PFSK-1 (cell line): ENCODE measurements at regions not wholly inside any gene's neighbourhood (a gene's known extent, or its start where the extent isn't known, plus 50 kb on each side); places are given as distances from the start of the nearest gene placed in this dataset.

Source experiments
- FOXP2 ChIP-seq: optimal IDR thresholded peaks from 2 replicates; pipeline ENCODE3; 2011; ENCODE audit warnings: borderline replicate concordance, control low read depth, inconsistent platforms; ENCODE audit not compliant: insufficient read depth; ENCODE audit errors: extremely low read length, extremely low read depth
- POLR2AphosphoS5 ChIP-seq: IDR thresholded peaks from 2 replicates; pipeline ENCODE4 v1.6.1; 2012; ENCODE audit warnings: low read depth, mild to moderate bottlenecking, control low read depth, low read length, moderate library complexity
- SIN3A ChIP-seq: IDR thresholded peaks from 2 replicates; pipeline ENCODE4 v1.6.1; 2012; ENCODE audit warnings: mild to moderate bottlenecking, low read length, moderate library complexity, borderline replicate concordance; ENCODE audit not compliant: insufficient read depth
- TAF1 ChIP-seq: IDR thresholded peaks from 2 replicates; pipeline ENCODE4 v1.6.1; 2012; ENCODE audit warnings: low read length, control low read depth, borderline replicate concordance; ENCODE audit not compliant: insufficient read depth
- TF ChIP-seq, protein P1 (sequence below), 2 experiments: IDR thresholded peaks; 2 replicates each; pipeline versions ENCODE4 v1.6.1 to v1.8.0; 2011 to 2012; ENCODE audit warnings: low read depth in 2 of 2, low read length in 2 of 2, control low read depth in 1 of 2, inconsistent platforms in 1 of 2, mild to moderate bottlenecking in 1 of 2, moderate library complexity in 1 of 2; ENCODE audit not compliant: insufficient read depth in 1 of 2

DNA sequence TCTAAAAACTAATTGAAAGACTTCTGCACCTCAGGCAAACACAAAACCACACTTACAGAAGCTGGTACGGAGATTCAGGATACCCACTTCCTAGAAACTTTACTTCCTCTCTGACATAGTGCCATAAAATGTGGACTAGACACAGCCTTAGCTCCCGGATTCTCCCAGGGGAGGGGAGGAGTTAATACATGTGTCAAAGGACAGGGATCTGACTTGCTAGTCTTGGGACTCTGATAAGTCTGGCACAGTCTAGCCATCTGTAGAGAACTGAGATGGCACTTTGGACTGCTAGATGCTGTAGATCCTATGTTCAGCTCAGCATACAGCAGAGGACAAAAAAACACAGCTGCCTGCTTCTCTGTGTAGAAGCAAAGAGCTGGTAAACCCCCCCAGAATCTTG is 769.8 kb upstream of the MIR17HG start:
- TF ChIP-seq POLR2AphosphoS5 (no peak), FOXP2 (no peak), SIN3A (no peak), TAF1 (no peak)
- TF ChIP-seq, protein P1, sequence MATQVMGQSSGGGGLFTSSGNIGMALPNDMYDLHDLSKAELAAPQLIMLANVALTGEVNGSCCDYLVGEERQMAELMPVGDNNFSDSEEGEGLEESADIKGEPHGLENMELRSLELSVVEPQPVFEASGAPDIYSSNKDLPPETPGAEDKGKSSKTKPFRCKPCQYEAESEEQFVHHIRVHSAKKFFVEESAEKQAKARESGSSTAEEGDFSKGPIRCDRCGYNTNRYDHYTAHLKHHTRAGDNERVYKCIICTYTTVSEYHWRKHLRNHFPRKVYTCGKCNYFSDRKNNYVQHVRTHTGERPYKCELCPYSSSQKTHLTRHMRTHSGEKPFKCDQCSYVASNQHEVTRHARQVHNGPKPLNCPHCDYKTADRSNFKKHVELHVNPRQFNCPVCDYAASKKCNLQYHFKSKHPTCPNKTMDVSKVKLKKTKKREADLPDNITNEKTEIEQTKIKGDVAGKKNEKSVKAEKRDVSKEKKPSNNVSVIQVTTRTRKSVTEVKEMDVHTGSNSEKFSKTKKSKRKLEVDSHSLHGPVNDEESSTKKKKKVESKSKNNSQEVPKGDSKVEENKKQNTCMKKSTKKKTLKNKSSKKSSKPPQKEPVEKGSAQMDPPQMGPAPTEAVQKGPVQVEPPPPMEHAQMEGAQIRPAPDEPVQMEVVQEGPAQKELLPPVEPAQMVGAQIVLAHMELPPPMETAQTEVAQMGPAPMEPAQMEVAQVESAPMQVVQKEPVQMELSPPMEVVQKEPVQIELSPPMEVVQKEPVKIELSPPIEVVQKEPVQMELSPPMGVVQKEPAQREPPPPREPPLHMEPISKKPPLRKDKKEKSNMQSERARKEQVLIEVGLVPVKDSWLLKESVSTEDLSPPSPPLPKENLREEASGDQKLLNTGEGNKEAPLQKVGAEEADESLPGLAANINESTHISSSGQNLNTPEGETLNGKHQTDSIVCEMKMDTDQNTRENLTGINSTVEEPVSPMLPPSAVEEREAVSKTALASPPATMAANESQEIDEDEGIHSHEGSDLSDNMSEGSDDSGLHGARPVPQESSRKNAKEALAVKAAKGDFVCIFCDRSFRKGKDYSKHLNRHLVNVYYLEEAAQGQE (IDR thresholded peaks at IDR 0.05; ENCODE audit: insufficient read depth in 1 of 2, low read depth in 2 of 2, low read length in 2 of 2), result no peak

DNA sequence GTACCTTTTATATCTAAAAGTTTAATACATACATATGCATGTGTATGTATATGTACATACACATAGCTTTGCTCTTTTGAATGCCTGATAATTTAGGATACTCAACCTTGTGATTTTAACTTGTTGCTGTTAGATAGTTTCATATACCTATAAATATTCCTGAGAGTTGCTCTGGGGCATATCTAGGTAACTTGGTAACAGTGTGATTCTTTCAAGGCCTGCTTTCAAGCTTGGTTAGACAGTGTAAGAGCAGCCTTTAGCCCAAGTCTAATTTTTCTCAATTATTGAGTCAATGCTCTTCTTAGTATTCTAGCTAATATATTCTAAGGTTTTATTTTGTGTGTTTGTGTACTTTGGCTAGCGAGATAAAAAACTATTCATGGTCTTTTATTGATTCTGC is 762.1 kb upstream of the MIR17HG start:
- no peak for TF ChIP-seq SIN3A
- TF ChIP-seq POLR2AphosphoS5, result no peak
- TF ChIP-seq, protein P1 (IDR thresholded peaks at IDR 0.05; ENCODE audit: insufficient read depth in 1 of 2, low read depth in 2 of 2, low read length in 2 of 2), result no peak
- no peak for TF ChIP-seq TAF1
- no peak for TF ChIP-seq FOXP2

DNA sequence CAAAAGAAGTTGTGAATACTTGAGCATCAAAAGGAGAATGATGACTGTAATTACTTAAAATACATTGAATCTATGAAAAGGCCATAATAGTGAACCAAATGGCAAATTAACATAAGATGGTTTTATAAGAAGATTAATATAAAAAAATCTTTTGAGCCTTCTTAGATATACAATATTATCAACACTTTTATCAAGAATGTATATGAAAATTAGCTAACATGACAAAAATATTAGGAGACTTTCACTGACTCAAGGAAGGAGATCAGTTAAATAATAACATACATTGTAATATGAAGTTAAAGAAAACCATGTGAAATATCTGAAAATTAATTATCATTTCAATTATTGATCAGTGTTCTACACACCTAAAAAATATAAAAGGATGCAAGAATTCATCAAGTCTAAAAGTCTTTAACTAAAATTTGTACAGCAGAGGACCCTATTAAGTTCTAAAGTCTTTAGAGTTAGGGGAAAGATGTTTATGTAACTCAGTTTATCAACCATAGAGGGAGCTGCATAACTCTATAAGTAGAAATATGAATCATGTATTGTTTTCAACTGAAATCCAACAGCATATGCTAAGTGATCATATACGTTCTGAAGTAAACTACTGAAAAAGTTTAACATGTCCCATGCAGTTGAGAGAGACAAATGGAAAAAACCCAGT is 756.1 kb upstream of the MIR17HG start:
- TF ChIP-seq POLR2AphosphoS5 (no peak), FOXP2 (no peak), SIN3A (no peak), TAF1 (no peak)
- TF ChIP-seq, protein P1 (IDR thresholded peaks at IDR 0.05; ENCODE audit: insufficient read depth in 1 of 2, low read depth in 2 of 2, low read length in 2 of 2), result no peak

DNA sequence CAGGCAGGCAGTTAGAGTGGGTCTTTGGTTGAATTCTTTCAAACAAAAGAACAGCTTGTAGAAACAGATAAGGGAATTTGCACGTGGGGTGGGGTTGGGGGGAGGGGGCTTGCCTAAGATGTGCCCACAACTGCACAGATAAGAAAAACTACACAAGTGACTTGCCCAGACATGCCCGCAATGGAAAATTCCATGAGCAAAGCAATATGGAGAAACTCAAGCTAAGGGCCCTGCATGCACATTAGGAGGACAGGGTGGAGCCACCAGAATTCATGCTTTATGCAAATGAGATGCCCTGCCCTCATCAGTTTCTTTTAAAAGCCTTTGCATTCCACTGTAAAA is 755.6 kb upstream of the MIR17HG start:
- TF ChIP-seq FOXP2 (no peak), SIN3A (no peak), TAF1 (no peak), POLR2AphosphoS5 (no peak)
- TF ChIP-seq, protein P1 (IDR thresholded peaks at IDR 0.05; ENCODE audit: insufficient read depth in 1 of 2, low read depth in 2 of 2, low read length in 2 of 2), result no peak

DNA sequence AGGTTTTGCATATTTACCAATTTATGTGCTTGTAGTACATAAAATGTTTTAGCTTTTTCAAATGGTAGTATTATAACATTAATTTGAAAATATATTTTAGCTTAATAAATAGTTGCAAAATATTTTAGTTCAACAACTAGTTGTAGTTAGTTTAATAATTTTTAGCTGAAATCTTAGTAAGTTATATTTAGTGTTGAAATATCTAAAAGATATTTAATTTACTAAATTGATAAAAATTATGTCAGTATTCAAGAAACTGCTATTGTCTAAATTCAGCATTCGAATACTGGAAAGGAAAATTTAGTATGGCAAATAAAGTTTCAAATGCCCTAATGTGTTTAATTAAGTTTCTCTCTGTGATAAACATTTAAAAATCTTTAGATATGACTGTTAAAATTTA is 754.5 kb upstream of the MIR17HG start:
- TF ChIP-seq POLR2AphosphoS5 (no peak), TAF1 (no peak), SIN3A (no peak), FOXP2 (no peak)
- TF ChIP-seq, protein P1 (IDR thresholded peaks at IDR 0.05; ENCODE audit: insufficient read depth in 1 of 2, low read depth in 2 of 2, low read length in 2 of 2), result no peak
